GM06990 (cell line): ENCODE measurements at regions not wholly inside any gene's neighbourhood (a gene's known extent, or its start where the extent isn't known, plus 50 kb on each side); places are given as distances from the start of the nearest gene placed in this dataset.

Source experiments
- DNase-seq: peaks from one replicate; pipeline ENCODE4 v3.0.0-alpha.2; 2011; ENCODE audit not compliant: insufficient read length; ENCODE audit errors: extremely low read depth
- H3K27me3 ChIP-seq: replicated peaks from 2 replicates; pipeline ENCODE4 v1.6.0; 2011; ENCODE audit warnings: low read length; ENCODE audit not compliant: control insufficient read depth, insufficient read depth
- H3K36me3 ChIP-seq: 2 replicates; pipeline ENCODE4 v1.5.1; 2011; ENCODE audit warnings: low read length; ENCODE audit not compliant: control insufficient read depth, insufficient read depth
- H3K4me3 ChIP-seq: replicated peaks from 2 replicates; pipeline ENCODE4 v1.5.1; 2011; ENCODE audit warnings: low read depth, mild to moderate bottlenecking, control low read depth, low read length
- CTCF ChIP-seq: IDR thresholded peaks from 2 replicates; pipeline ENCODE4 v1.5.1; 2011; ENCODE audit warnings: low read length, control low read depth, mild to moderate bottlenecking, inconsistent platforms; ENCODE audit not compliant: insufficient read depth, poor library complexity, severe bottlenecking

- no peak for DNase-seq
- H3K36me3 ChIP-seq: no peaks in the 10 kb centered on the region
- TF ChIP-seq CTCF: no peak
- no peaks in the 10 kb centered on the region for H3K27me3 ChIP-seq
- H3K4me3 ChIP-seq: no peak overlapping the region
Observed at GRCh38 chr2:54385271-54385670, 70.9 kb upstream of the SPTBN1 start.

GRCh38 chr2:54386585-54386984 is 69.5 kb upstream of the SPTBN1 start:
- no peak for TF ChIP-seq CTCF
- DNase-seq: no peak
- Histone ChIP-seq H3K36me3 (no peaks in the 10 kb centered on the region), H3K4me3 (no peak overlapping the region), H3K27me3 (no peaks in the 10 kb centered on the region)

GRCh38 chr2:54387059-54387991 is 68.8 kb upstream of the SPTBN1 start:
- Histone ChIP-seq H3K27me3 (no peaks in the 10 kb centered on the region), H3K36me3 (no peaks in the 10 kb centered on the region), H3K4me3 (no peak overlapping the region)
- no peak for TF ChIP-seq CTCF
- no peak for DNase-seq

GRCh38 chr2:54388076-54388475 is 68.1 kb upstream of the SPTBN1 start:
- no peaks in the 10 kb centered on the region for H3K36me3 ChIP-seq
- H3K4me3 ChIP-seq: no peak overlapping the region
- DNase-seq: no peak
- no peaks in the 10 kb centered on the region for H3K27me3 ChIP-seq
- no peak for TF ChIP-seq CTCF

GRCh38 chr2:54392555-54393324 is 63.4 kb upstream of the SPTBN1 start:
- Histone ChIP-seq H3K36me3 (no peaks in the 10 kb centered on the region), H3K4me3 (no peak overlapping the region), H3K27me3 (no peaks in the 10 kb centered on the region)
- no peak for TF ChIP-seq CTCF
- no peak for DNase-seq
